Osteocyte (in vitro differentiated cells): ENCODE measurements at regions not wholly inside any gene's neighbourhood (a gene's known extent, or its start where the extent isn't known, plus 50 kb on each side); places are given as distances from the start of the nearest gene placed in this dataset.
A peak's percentile ranks its signal among the peaks of the same experiment; 100 is the strongest.

Experiments used
- DNase-seq: peaks from one replicate; pipeline ENCODE4 v3.0.0; 2021; ENCODE audit warnings: mixed read lengths; ENCODE audit not compliant: unreplicated experiment; ENCODE audit errors: extremely low spot score
- H3K27ac Mint-ChIP-seq: one replicate; pipeline ENCODE4 v1.8.0; 2021; ENCODE audit warnings: mild to moderate bottlenecking, mixed read lengths; ENCODE audit not compliant: unreplicated experiment
- H3K27me3 Mint-ChIP-seq: one replicate; pipeline ENCODE4 v1.8.0; 2021; ENCODE audit warnings: mixed read lengths; ENCODE audit not compliant: unreplicated experiment
- H3K36me3 Mint-ChIP-seq: one replicate; pipeline ENCODE4 v1.8.0; 2021; ENCODE audit warnings: mixed read lengths; ENCODE audit not compliant: unreplicated experiment
- H3K4me1 Mint-ChIP-seq: one replicate; pipeline ENCODE4 v1.8.0; 2021; ENCODE audit warnings: mixed read lengths; ENCODE audit not compliant: unreplicated experiment
- H3K4me3 Mint-ChIP-seq: one replicate; pipeline ENCODE4 v1.8.0; 2021; ENCODE audit warnings: mild to moderate bottlenecking, moderate library complexity, mixed read lengths; ENCODE audit not compliant: unreplicated experiment
- H3K9me3 Mint-ChIP-seq: one replicate; pipeline ENCODE4 v1.8.0; 2021; ENCODE audit warnings: mixed read lengths; ENCODE audit not compliant: unreplicated experiment
- CTCF ChIP-seq: fragments of 200-600 bp; sonication (generic); IDR thresholded peaks from 2 replicates; pipeline ENCODE4 v1.5.0; 2021; ENCODE audit warnings: antibody characterized with exemption, mild to moderate bottlenecking, moderate library complexity

- TF ChIP-seq CTCF = no peak
- H3K9me3 Mint-ChIP-seq = peaks cover 12% of the 10 kb centered on the region
- no peak for DNase-seq
- H3K27me3 Mint-ChIP-seq = no peaks in the 10 kb centered on the region
- H3K4me1 Mint-ChIP-seq = peaks cover 29% of the 10 kb centered on the region
- no peak overlapping the region for H3K4me3 Mint-ChIP-seq
- no peak overlapping the region for H3K27ac Mint-ChIP-seq
- no peaks in the 10 kb centered on the region for H3K36me3 Mint-ChIP-seq
Observed at GRCh38 chr6:67643281-67643680, 991.8 kb upstream of the ADGRB3 start.

- no peaks in the 10 kb centered on the region for H3K36me3 Mint-ChIP-seq
- H3K4me1 Mint-ChIP-seq = peaks cover 34% of the 10 kb centered on the region
- no peak for DNase-seq
- no peaks in the 10 kb centered on the region for H3K27me3 Mint-ChIP-seq
- no peak overlapping the region for H3K27ac Mint-ChIP-seq
- no peak for TF ChIP-seq CTCF
- H3K9me3 Mint-ChIP-seq = peaks cover 11% of the 10 kb centered on the region
- H3K4me3 Mint-ChIP-seq = no peak overlapping the region
Observed at GRCh38 chr6:67642582-67642981, 992.5 kb upstream of the ADGRB3 start.

- no peaks in the 10 kb centered on the region for H3K27me3 Mint-ChIP-seq
- H3K4me3 Mint-ChIP-seq = no peak overlapping the region
- peaks cover 8% of the 10 kb centered on the region for H3K9me3 Mint-ChIP-seq
- H3K27ac Mint-ChIP-seq = peak overlapping the region; percentile 97
- H3K36me3 Mint-ChIP-seq = no peaks in the 10 kb centered on the region
- H3K4me1 Mint-ChIP-seq = peaks cover 34% of the 10 kb centered on the region
- no peak for DNase-seq
- TF ChIP-seq CTCF = no peak
Observed at GRCh38 chr6:67640484-67640883, 994.6 kb upstream of the ADGRB3 start.

- no peak for DNase-seq
Observed at GRCh38 chr6:67639161-67639560, 995.9 kb upstream of the ADGRB3 start.

GRCh38 chr6:67634199-67634598, 1000.9 kb upstream of the ADGRB3 start:
- H3K9me3 Mint-ChIP-seq = peaks cover 25% of the 10 kb centered on the region
- peaks cover 23% of the 10 kb centered on the region for H3K36me3 Mint-ChIP-seq
- no peak overlapping the region for H3K27ac Mint-ChIP-seq
- no peak overlapping the region for H3K4me3 Mint-ChIP-seq
- TF ChIP-seq CTCF = no peak
- no peak for DNase-seq
- no peaks in the 10 kb centered on the region for H3K27me3 Mint-ChIP-seq
- H3K4me1 Mint-ChIP-seq = peaks cover 36% of the 10 kb centered on the region

More at GRCh38 chr6:67639161-67639560, 995.9 kb upstream of the ADGRB3 start:
- H3K4me3 Mint-ChIP-seq = no peak overlapping the region
- H3K4me1 Mint-ChIP-seq = peaks cover 34% of the 10 kb centered on the region
- peaks cover 11% of the 10 kb centered on the region for H3K9me3 Mint-ChIP-seq
- TF ChIP-seq CTCF = no peak
- H3K27ac Mint-ChIP-seq = peak overlapping the region; percentile 71
- H3K36me3 Mint-ChIP-seq = peaks cover 12% of the 10 kb centered on the region
- no peaks in the 10 kb centered on the region for H3K27me3 Mint-ChIP-seq
